ENCODE measurements at regions not wholly inside any gene's neighbourhood (a gene's known extent, or its start where the extent isn't known, plus 50 kb on each side); places are given as distances from the start of the nearest gene placed in this dataset.

DNA sequence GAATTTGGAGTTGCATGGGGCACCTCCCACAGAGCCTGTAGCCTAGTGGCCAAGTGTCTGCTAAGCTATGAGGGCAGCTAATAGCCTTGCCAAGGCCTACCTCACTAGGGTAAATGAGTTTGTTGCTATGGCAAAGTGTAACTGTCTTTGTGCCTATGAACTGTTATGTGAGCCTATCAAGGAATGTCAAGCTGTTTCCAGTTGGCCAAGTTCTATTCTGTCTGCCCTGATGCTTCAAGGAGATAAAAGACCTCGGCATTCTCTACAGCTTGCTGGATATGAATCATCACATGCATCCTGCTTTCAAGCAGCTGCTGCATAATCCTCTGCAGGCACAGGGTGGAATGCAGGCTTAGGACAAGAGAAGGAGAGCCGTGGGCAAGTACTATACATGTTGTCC lies 69.8 kb upstream of the CCDC112 start:
- Histone ChIP-seq H3K4me3 (no peak overlapping the region), H3K27me3 (no peaks in the 10 kb centered on the region), H3K9me3 (no peaks in the 10 kb centered on the region), H3K36me3 (no peaks in the 10 kb centered on the region), H3K27ac (no peak overlapping the region), H3K4me1 (no peaks in the 10 kb centered on the region)
- no peak for DNase-seq
- in situ Hi-C loops (cut with MboI; ENCODE audit: low pct_ligation_motif_present in 1 of 4, low pct_unique_long_range_greater_than_20kb in 1 of 4, low sequenced_read_pairs in 3 of 4) (no loop called here), intact Hi-C loops (cut with DNase I; ENCODE audit: low total_unique reads) (no loop called here)
- WGBS, 2 donors (ENCODE audit: low coverage in 1 of 2), result 50 to 66% methylated on average over 1 to 2 of the region's 2 CpGs
- TF ChIP-seq CTCF (IDR thresholded peaks at IDR 0.05) (no peak), POLR2AphosphoS5 (IDR thresholded peaks at IDR 0.05) (no peak), POLR2A (IDR thresholded peaks at IDR 0.05) (no peak), EP300 (IDR thresholded peaks at IDR 0.05; ENCODE audit: low read depth) (no peak)

DNA sequence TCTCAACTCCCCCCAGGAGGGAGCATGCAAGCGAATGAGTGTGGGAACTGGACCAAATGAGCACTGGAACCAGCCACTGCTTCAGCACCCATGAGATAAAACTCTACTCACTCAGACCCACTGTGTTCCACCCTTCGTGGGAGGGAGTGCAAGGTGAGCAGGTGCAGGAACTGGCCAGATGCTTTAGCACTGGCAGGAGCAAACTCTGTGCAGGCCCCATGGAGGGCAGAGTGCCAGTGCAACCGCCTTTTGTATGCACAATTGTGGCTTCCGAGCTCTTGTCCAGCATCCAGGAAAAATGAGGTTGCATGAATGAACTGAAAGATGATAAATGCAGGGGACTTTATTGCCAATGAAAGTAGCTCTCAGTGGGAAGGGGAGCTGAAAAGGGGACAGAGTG lies 67.4 kb upstream of the CCDC112 start:
- H3K4me3 ChIP-seq, result no peak overlapping the region
- no peak overlapping the region for H3K27ac ChIP-seq
- intact Hi-C loops (cut with DNase I; ENCODE audit: low total_unique reads) (no loop called here), in situ Hi-C loops (cut with MboI; ENCODE audit: low pct_ligation_motif_present in 1 of 4, low pct_unique_long_range_greater_than_20kb in 1 of 4, low sequenced_read_pairs in 3 of 4) (no loop called here)
- H3K36me3 ChIP-seq, result no peaks in the 10 kb centered on the region
- no peaks in the 10 kb centered on the region for H3K9me3 ChIP-seq
- no peaks in the 10 kb centered on the region for H3K27me3 ChIP-seq
- DNase-seq, result no peak
- H3K4me1 ChIP-seq, result peaks cover 0 to 8% (median 0%) of the 10 kb centered on the region in 4 donors
- TF ChIP-seq POLR2AphosphoS5 (IDR thresholded peaks at IDR 0.05), result no peak
- no peak for TF ChIP-seq CTCF (IDR thresholded peaks at IDR 0.05)
- no peak for TF ChIP-seq EP300 (IDR thresholded peaks at IDR 0.05; ENCODE audit: low read depth)
- TF ChIP-seq POLR2A (IDR thresholded peaks at IDR 0.05), result no peak
- 77 to 97% methylated on average over 4 of the region's 4 CpGs for WGBS, 2 donors (ENCODE audit: low coverage in 1 of 2)

DNA sequence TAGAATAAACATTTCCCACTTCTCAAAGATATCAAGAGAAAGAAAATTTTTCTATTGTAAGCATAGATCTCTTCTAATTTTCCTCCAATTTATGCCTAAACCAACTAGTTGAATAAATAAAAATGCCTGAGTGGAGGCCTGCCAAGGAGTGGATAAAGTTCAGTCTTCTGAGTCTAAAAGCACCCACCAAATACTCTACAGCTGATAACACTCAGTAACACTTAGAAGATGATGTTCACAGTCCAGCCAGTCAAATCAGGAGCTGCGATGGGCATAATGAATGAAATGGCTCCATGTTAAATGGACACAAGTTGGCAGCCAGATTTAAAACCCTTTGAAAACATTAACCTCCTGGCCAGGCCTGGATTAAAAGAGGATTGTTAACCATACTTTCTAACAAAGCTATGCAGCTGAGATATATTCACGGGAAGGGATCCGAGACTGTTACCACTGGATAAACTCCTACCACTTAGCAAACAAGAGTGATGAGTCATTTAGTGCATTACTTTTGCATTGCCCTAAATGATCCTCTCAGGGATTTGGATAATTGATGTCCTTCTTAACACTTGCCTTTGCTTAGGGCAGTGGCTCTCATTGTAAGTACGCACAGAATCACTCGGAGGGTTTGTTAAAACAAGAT lies 63.7 kb upstream of the CCDC112 start:
- 43 to 59% methylated on average over 3 to 5 of the region's 5 CpGs for WGBS, 2 donors (ENCODE audit: low coverage in 1 of 2)
- DNase-seq, result no peak
- no peaks in the 10 kb centered on the region for H3K9me3 ChIP-seq
- H3K4me1 ChIP-seq, result peaks cover 0 to 8% (median 0%) of the 10 kb centered on the region in 4 donors
- H3K27ac ChIP-seq, result no peak overlapping the region
- no peaks in the 10 kb centered on the region for H3K27me3 ChIP-seq
- in situ Hi-C loops (cut with MboI; ENCODE audit: low pct_ligation_motif_present in 1 of 4, low pct_unique_long_range_greater_than_20kb in 1 of 4, low sequenced_read_pairs in 3 of 4), result no loop called here
- TF ChIP-seq CTCF (IDR thresholded peaks at IDR 0.05) (no peak), EP300 (IDR thresholded peaks at IDR 0.05; ENCODE audit: low read depth) (no peak), POLR2A (IDR thresholded peaks at IDR 0.05) (no peak), POLR2AphosphoS5 (IDR thresholded peaks at IDR 0.05) (no peak)
- no peak overlapping the region for H3K4me3 ChIP-seq
- no peaks in the 10 kb centered on the region for H3K36me3 ChIP-seq
- intact Hi-C loops (cut with DNase I; ENCODE audit: low total_unique reads), result no loop called here

- H3K27ac ChIP-seq, result peak overlapping the region in 3 of 4 donors; percentile 4 to 50 (median 46)
- intact Hi-C loops (cut with DNase I; ENCODE audit: low total_unique reads) (no loop called here), in situ Hi-C loops (cut with MboI; ENCODE audit: low pct_ligation_motif_present in 1 of 4, low pct_unique_long_range_greater_than_20kb in 1 of 4, low sequenced_read_pairs in 3 of 4) (no loop called here)
- TF ChIP-seq POLR2AphosphoS5 (IDR thresholded peaks at IDR 0.05) (no peak), EP300 (IDR thresholded peaks at IDR 0.05; ENCODE audit: low read depth) (no peak), CTCF (IDR thresholded peaks at IDR 0.05) (no peak), POLR2A (IDR thresholded peaks at IDR 0.05) (no peak)
- no peaks in the 10 kb centered on the region for H3K36me3 ChIP-seq
- DNase-seq, result no peak
- peaks cover 0 to 13% (median 3%) of the 10 kb centered on the region in 4 donors for H3K4me1 ChIP-seq
- 78 to 89% methylated on average over 3 to 4 of the region's 4 CpGs for WGBS, 2 donors (ENCODE audit: low coverage in 1 of 2)
- no peak overlapping the region for H3K4me3 ChIP-seq
- H3K9me3 ChIP-seq, result no peaks in the 10 kb centered on the region
- no peaks in the 10 kb centered on the region for H3K27me3 ChIP-seq
Measured at GRCh38 chr5:115355767-115356381, 59.4 kb upstream of the CCDC112 start.

All from transverse colon (tissue), 4 donors.